SK-N-SH (cell line): ENCODE measurements at regions not wholly inside any gene's neighbourhood (a gene's known extent, or its start where the extent isn't known, plus 50 kb on each side); places are given as distances from the start of the nearest gene placed in this dataset.

ENCODE experiments used
- CTCF ChIA-PET: fragments of 300-600, 350-600 bp; formaldehyde crosslinking; extraction: SDS; loops from one replicate; lab custom pipeline; 2021; lab: Yijun Ruan, JAX
- POLR2A ChIA-PET: fragments of 350-600 bp; sonication (Branson Sonifier 250); formaldehyde crosslinking; extraction: SDS; loops from one replicate; lab custom pipeline; 2020; ENCODE audit warnings: antibody characterized with exemption, inconsistent platforms; lab: Yijun Ruan, JAX
- DNase-seq: peaks from one replicate; pipeline ENCODE4 v3.0.0; 2012
- H2AFZ ChIP-seq: fragments of 200-600 bp; sonication (generic); 2 replicates; pipeline ENCODE4 v1.8.1; 2016; ENCODE audit warnings: antibody characterized with exemption, mild to moderate bottlenecking, low read depth
- H3F3A ChIP-seq: fragments of 200-600 bp; sonication (generic); replicated peaks from 2 replicates; pipeline ENCODE3; 2016; ENCODE audit warnings: antibody characterized with exemption, mild to moderate bottlenecking; ENCODE audit not compliant: insufficient read depth
- H3K27ac ChIP-seq, 2 experiments: fragments of 200-500 bp in 1 of 2; fragments of 200-600 bp in 1 of 2; sonication (Bioruptor generic) in 1 of 2; sonication (generic), shearing (Covaris generic) in 1 of 2; 2 replicates each; pipeline versions ENCODE4 v1.5.1 to v1.6.1; 2014 to 2016; ENCODE audit warnings: low read depth in 2 of 2, inconsistent platforms in 1 of 2, low read length in 1 of 2, mild to moderate bottlenecking in 1 of 2, mixed read lengths in 1 of 2
- H3K27me3 ChIP-seq: fragments of 200-600 bp; sonication (generic), shearing (Covaris generic); 2 replicates; pipeline ENCODE4 v1.6.1; 2016; ENCODE audit warnings: mixed run types; ENCODE audit not compliant: insufficient read depth
- H3K36me3 ChIP-seq, 2 experiments: fragments of 200-500 bp in 1 of 2; fragments of 200-600 bp in 1 of 2; sonication (Bioruptor generic) in 1 of 2; sonication (generic) in 1 of 2; replicated peaks in 1 of 2; 2 replicates each; pipeline versions ENCODE3 to v1.5.1; 2014 to 2016; ENCODE audit warnings: low read length in 1 of 2, mild to moderate bottlenecking in 1 of 2; ENCODE audit not compliant: insufficient read depth in 2 of 2, control insufficient read depth in 1 of 2
- H3K4me1 ChIP-seq, 2 experiments: fragments of 200-500 bp in 1 of 2; fragments of 200-600 bp in 1 of 2; sonication (Bioruptor generic) in 1 of 2; sonication (generic), shearing (Covaris generic) in 1 of 2; 2 replicates each; pipeline versions ENCODE4 v1.5.1 to v1.6.1; 2014 to 2016; ENCODE audit warnings: low read depth in 1 of 2, low read length in 1 of 2, mixed run types in 1 of 2; ENCODE audit not compliant: insufficient read depth in 2 of 2, control insufficient read depth in 1 of 2
- H3K4me2 ChIP-seq: fragments of 200-600 bp; sonication (generic), shearing (Covaris generic); 2 replicates; pipeline ENCODE4 v1.6.1; 2017; ENCODE audit warnings: mixed run types
- H3K4me3 ChIP-seq, 2 experiments: fragments of 200-500 bp in 1 of 2; fragments of 200-600 bp in 1 of 2; sonication (Bioruptor generic) in 1 of 2; sonication (generic), shearing (Covaris generic) in 1 of 2; 2 replicates each; pipeline versions ENCODE4 v1.5.1 to v1.8.1; 2014 to 2016; ENCODE audit warnings: low read depth in 2 of 2, inconsistent platforms in 1 of 2, low read length in 1 of 2, mild to moderate bottlenecking in 1 of 2, mixed read lengths in 1 of 2, moderate library complexity in 1 of 2
- H3K79me2 ChIP-seq: fragments of 200-600 bp; sonication (generic); 2 replicates; pipeline ENCODE4 v1.8.1; 2017; ENCODE audit warnings: mild to moderate bottlenecking; ENCODE audit not compliant: insufficient read depth
- H3K9ac ChIP-seq: fragments of 200-600 bp; sonication (generic); 2 replicates; pipeline ENCODE4 v1.6.1; 2017; ENCODE audit warnings: mixed run types
- H3K9me2 ChIP-seq: fragments of 200-600 bp; sonication (generic); 2 replicates; pipeline ENCODE4 v1.6.1; 2017; ENCODE audit warnings: mixed run types
- H3K9me3 ChIP-seq: fragments of 200-600 bp; sonication (generic); 2 replicates; pipeline ENCODE4 v1.6.1; 2017; ENCODE audit warnings: mixed run types, mild to moderate bottlenecking, moderate library complexity
- H4K20me1 ChIP-seq: fragments of 200-600 bp; sonication (generic); 2 replicates; pipeline ENCODE4 v1.6.1; 2017; ENCODE audit warnings: mild to moderate bottlenecking, mixed run types; ENCODE audit not compliant: insufficient read depth
- ELF1 ChIP-seq: IDR thresholded peaks from 2 replicates; pipeline ENCODE4 v1.4.0; 2012
- EP300 ChIP-seq, 2 experiments: IDR thresholded peaks; 2 replicates each; pipeline versions ENCODE4 v1.4.0 to v1.6.1; 2012; ENCODE audit warnings: borderline replicate concordance in 1 of 2, low read depth in 1 of 2, low read length in 1 of 2
- FOXM1 ChIP-seq: IDR thresholded peaks from 2 replicates; pipeline ENCODE4 v1.4.0; 2012; ENCODE audit warnings: low read depth, mild to moderate bottlenecking
- GABPA ChIP-seq: IDR thresholded peaks from 2 replicates; pipeline ENCODE4 v1.4.0; 2012; ENCODE audit warnings: low read depth, mild to moderate bottlenecking
- MEF2A ChIP-seq: IDR thresholded peaks from 2 replicates; pipeline ENCODE4 v1.4.0; 2012; ENCODE audit warnings: low read depth, borderline replicate concordance
- NFIC ChIP-seq: IDR thresholded peaks from 2 replicates; pipeline ENCODE4 v1.4.0; 2012; ENCODE audit warnings: borderline replicate concordance
- POLR2AphosphoS5 ChIP-seq: IDR thresholded peaks from 2 replicates; pipeline ENCODE4 v1.6.1; 2012; ENCODE audit warnings: low read depth, low read length
- RAD21 ChIP-seq: IDR thresholded peaks from 2 replicates; pipeline ENCODE4 v1.6.1; 2012; ENCODE audit warnings: mild to moderate bottlenecking, low read length
- RCOR1 ChIP-seq: fragments of 150-350 bp; IDR thresholded peaks from 2 replicates; pipeline ENCODE4 v1.6.1; 2017; ENCODE audit warnings: antibody characterized with exemption, low read length
- RFX5 ChIP-seq: IDR thresholded peaks from 2 replicates; pipeline ENCODE4 v1.6.1; 2012; ENCODE audit warnings: mild to moderate bottlenecking, improper control_type of control experiment, low read length
- SIN3A ChIP-seq: IDR thresholded peaks from 2 replicates; pipeline ENCODE4 v1.6.1; 2012; ENCODE audit warnings: low read depth, mild to moderate bottlenecking, low read length, moderate library complexity, borderline replicate concordance
- SMC3 ChIP-seq: IDR thresholded peaks from 2 replicates; pipeline ENCODE4 v1.6.1; 2012; ENCODE audit warnings: low read depth, low read length, improper control_type of control experiment
- TEAD4 ChIP-seq: IDR thresholded peaks from 2 replicates; pipeline ENCODE4 v1.4.0; 2012; ENCODE audit warnings: mild to moderate bottlenecking, borderline replicate concordance; ENCODE audit not compliant: insufficient read depth
- YY1 ChIP-seq: IDR thresholded peaks from 2 replicates; pipeline ENCODE4 v1.4.0; 2012; ENCODE audit warnings: low read depth, mild to moderate bottlenecking
- WGBS: methylation state at CpG from one replicate; pipeline ENCODE4 v1.1.6; 2017; ENCODE audit warnings: low lambda C conversion rate; 5-methylcytosine and 5-hydroxymethylcytosine counted together
- TF ChIP-seq, protein P1 (sequence below): IDR thresholded peaks from 2 replicates; pipeline ENCODE4 v1.4.0; 2012; ENCODE audit warnings: low read depth
- TF ChIP-seq, protein P2 (sequence below): fragments of 150-350 bp; IDR thresholded peaks from 2 replicates; pipeline ENCODE4 v1.6.1; 2017; ENCODE audit warnings: antibody characterized with exemption, low read length, low read depth, borderline replicate concordance
- TF ChIP-seq, protein P3 (sequence below): IDR thresholded peaks from 2 replicates; pipeline ENCODE4; 2012
- TF ChIP-seq, protein P4 (sequence below): IDR thresholded peaks from 2 replicates; pipeline ENCODE4 v1.6.1; 2012; ENCODE audit warnings: mild to moderate bottlenecking, low read depth, low read length, moderate library complexity
- TF ChIP-seq, protein P5 (sequence below): fragments of 200-600 bp; sonication (generic); IDR thresholded peaks from 2 replicates; pipeline ENCODE4 v1.6.1; 2017; ENCODE audit warnings: antibody characterized with exemption, mild to moderate bottlenecking, moderate library complexity
- TF ChIP-seq, protein P6 (sequence below): IDR thresholded peaks from 2 replicates; pipeline ENCODE4 v1.4.0; 2012; ENCODE audit warnings: low read depth, borderline replicate concordance

DNA sequence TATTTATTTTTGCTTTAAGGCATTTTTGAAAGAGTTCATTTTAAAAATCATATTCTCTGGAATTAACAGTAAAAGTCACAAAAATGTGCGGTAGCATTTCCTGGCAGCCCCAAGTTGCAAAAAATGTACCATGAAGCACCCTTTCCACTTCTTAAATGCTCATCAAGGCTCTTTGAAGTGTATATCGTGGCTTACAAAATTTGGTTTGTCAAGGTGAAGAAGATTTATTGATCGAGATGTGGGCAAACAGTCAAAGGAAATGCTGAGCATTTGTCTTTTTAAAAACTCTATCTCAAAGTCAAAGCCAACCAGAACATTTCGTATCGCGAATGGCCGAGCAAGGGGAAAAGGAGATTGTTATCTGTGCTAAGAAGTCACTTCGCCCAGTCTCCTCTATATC, 277.5 kb upstream of the KAZN start:
- H3K27me3 ChIP-seq, result no peaks in the 10 kb centered on the region
- ChIA-PET POLR2A (no interaction called here), CTCF (no interaction called here)
- no peak overlapping the region for H3K4me3 ChIP-seq
- WGBS, result 14% methylated on average over 8 of the region's 8 CpGs
- H3K9me3 ChIP-seq, result no peaks in the 10 kb centered on the region
- no peak for DNase-seq
- H4K20me1 ChIP-seq, result no peaks in the 10 kb centered on the region
- H3K4me2 ChIP-seq, result no peak overlapping the region
- H3K27ac ChIP-seq, result no peak overlapping the region
- no peaks in the 10 kb centered on the region for H3K4me1 ChIP-seq
- H2AFZ ChIP-seq, result no peak overlapping the region
- no peaks in the 10 kb centered on the region for H3K36me3 ChIP-seq
- no peaks in the 10 kb centered on the region for H3K79me2 ChIP-seq
- H3K9me2 ChIP-seq, result no peaks in the 10 kb centered on the region
- no peaks in the 10 kb centered on the region for H3F3A ChIP-seq
- no peak overlapping the region for H3K9ac ChIP-seq
- TF ChIP-seq RFX5, result no peak
- TF ChIP-seq TEAD4, result no peak
- TF ChIP-seq, protein P1, sequence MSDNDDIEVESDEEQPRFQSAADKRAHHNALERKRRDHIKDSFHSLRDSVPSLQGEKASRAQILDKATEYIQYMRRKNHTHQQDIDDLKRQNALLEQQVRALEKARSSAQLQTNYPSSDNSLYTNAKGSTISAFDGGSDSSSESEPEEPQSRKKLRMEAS, result no peak
- no peak for TF ChIP-seq FOXM1
- TF ChIP-seq NFIC, result no peak
- TF ChIP-seq RAD21, result no peak
- TF ChIP-seq, protein P2, sequence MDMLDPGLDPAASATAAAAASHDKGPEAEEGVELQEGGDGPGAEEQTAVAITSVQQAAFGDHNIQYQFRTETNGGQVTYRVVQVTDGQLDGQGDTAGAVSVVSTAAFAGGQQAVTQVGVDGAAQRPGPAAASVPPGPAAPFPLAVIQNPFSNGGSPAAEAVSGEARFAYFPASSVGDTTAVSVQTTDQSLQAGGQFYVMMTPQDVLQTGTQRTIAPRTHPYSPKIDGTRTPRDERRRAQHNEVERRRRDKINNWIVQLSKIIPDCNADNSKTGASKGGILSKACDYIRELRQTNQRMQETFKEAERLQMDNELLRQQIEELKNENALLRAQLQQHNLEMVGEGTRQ, result no peak
- TF ChIP-seq, protein P3, sequence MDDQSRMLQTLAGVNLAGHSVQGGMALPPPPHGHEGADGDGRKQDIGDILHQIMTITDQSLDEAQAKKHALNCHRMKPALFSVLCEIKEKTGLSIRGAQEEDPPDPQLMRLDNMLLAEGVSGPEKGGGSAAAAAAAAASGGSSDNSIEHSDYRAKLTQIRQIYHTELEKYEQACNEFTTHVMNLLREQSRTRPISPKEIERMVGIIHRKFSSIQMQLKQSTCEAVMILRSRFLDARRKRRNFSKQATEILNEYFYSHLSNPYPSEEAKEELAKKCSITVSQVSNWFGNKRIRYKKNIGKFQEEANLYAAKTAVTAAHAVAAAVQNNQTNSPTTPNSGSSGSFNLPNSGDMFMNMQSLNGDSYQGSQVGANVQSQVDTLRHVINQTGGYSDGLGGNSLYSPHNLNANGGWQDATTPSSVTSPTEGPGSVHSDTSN, result no peak
- TF ChIP-seq GABPA, result no peak
- TF ChIP-seq, protein P4, sequence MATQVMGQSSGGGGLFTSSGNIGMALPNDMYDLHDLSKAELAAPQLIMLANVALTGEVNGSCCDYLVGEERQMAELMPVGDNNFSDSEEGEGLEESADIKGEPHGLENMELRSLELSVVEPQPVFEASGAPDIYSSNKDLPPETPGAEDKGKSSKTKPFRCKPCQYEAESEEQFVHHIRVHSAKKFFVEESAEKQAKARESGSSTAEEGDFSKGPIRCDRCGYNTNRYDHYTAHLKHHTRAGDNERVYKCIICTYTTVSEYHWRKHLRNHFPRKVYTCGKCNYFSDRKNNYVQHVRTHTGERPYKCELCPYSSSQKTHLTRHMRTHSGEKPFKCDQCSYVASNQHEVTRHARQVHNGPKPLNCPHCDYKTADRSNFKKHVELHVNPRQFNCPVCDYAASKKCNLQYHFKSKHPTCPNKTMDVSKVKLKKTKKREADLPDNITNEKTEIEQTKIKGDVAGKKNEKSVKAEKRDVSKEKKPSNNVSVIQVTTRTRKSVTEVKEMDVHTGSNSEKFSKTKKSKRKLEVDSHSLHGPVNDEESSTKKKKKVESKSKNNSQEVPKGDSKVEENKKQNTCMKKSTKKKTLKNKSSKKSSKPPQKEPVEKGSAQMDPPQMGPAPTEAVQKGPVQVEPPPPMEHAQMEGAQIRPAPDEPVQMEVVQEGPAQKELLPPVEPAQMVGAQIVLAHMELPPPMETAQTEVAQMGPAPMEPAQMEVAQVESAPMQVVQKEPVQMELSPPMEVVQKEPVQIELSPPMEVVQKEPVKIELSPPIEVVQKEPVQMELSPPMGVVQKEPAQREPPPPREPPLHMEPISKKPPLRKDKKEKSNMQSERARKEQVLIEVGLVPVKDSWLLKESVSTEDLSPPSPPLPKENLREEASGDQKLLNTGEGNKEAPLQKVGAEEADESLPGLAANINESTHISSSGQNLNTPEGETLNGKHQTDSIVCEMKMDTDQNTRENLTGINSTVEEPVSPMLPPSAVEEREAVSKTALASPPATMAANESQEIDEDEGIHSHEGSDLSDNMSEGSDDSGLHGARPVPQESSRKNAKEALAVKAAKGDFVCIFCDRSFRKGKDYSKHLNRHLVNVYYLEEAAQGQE, result no peak
- TF ChIP-seq SIN3A, result no peak
- no peak for TF ChIP-seq SMC3
- TF ChIP-seq, protein P5, sequence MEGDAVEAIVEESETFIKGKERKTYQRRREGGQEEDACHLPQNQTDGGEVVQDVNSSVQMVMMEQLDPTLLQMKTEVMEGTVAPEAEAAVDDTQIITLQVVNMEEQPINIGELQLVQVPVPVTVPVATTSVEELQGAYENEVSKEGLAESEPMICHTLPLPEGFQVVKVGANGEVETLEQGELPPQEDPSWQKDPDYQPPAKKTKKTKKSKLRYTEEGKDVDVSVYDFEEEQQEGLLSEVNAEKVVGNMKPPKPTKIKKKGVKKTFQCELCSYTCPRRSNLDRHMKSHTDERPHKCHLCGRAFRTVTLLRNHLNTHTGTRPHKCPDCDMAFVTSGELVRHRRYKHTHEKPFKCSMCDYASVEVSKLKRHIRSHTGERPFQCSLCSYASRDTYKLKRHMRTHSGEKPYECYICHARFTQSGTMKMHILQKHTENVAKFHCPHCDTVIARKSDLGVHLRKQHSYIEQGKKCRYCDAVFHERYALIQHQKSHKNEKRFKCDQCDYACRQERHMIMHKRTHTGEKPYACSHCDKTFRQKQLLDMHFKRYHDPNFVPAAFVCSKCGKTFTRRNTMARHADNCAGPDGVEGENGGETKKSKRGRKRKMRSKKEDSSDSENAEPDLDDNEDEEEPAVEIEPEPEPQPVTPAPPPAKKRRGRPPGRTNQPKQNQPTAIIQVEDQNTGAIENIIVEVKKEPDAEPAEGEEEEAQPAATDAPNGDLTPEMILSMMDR, result no peak
- no peak for TF ChIP-seq YY1
- no peak for TF ChIP-seq RCOR1
- TF ChIP-seq EP300 (IDR thresholded peaks at IDR 0.05; ENCODE audit: borderline replicate concordance in 1 of 2, low read depth in 1 of 2, low read length in 1 of 2), result no peak
- TF ChIP-seq, protein P6, sequence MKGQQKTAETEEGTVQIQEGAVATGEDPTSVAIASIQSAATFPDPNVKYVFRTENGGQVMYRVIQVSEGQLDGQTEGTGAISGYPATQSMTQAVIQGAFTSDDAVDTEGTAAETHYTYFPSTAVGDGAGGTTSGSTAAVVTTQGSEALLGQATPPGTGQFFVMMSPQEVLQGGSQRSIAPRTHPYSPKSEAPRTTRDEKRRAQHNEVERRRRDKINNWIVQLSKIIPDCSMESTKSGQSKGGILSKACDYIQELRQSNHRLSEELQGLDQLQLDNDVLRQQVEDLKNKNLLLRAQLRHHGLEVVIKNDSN, result no peak
- no peak for TF ChIP-seq MEF2A
- no peak for TF ChIP-seq ELF1
- TF ChIP-seq POLR2AphosphoS5, result no peak
